ENCODE measurements at regions not wholly inside any gene's neighbourhood (a gene's known extent, or its start where the extent isn't known, plus 50 kb on each side); places are given as distances from the start of the nearest gene placed in this dataset.

DNA sequence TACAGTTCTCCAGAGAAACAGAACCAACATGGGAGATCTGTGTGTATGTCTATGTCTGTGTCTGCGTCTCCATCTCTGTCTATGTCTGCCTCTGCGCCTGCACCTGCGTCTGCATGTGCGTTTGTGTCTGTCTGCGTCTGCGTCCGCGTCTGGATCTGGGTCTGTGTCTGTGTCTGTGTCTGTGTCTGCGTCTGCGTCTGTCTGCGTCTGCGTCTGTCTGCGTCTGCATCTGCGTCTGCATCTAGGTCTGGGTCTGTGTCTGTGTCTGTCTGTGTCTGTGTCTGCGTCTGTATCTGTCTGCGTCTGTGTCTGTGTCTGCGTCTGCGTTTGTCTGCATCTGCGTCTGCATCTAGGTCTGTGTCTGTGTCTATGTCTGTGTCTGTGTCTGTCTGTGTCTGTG is 53.1 kb upstream of the SLC22A11 start:
- no peak for DNase-seq

DNA sequence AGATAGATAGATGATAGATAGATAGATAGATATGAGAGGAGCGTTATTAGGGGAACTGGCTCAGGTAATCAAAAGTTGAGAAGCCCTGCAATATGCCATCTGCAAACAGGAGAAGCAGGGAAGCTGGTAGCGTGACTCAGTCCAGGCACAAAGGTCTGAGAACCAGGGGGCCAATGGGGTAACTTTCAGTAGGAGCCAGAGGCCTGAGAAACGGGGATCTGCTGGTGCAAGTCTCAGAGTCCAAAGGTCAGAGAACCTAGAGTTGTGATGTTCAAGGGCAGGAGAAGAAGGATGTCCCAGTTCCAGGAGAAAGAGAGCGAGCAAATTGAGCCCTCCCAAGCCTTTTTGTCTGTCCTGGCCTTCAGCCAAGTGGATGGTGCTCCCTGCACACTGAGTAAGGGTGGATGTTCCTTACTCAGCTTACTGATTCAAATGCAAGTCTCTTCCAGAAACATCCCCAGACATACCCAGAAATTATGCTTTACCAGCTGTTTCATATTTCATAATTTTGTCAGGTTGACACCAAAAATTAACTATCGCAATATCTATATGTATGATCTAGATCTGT is 52.5 kb upstream of the SLC22A11 start:
- no peak for DNase-seq

DNA sequence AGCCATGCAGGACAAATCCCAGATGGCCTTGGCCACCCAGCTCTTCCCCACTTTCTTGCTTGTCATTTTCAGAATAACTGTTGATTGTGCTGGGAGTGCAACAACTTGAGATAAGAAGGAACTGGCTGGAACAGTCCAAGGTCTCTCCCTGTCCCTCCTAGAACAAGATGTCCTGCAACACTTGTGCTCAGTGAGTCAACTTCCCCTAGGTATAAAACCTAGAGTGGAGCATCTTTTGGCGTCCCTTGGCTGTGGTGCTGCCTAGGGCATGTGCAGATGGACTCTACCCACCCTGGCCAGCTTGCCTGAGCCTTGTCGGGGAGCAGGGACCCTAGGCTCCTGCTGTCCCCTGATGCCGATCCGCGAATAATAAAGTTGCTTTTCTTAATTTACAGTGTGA is 50.7 kb upstream of the SLC22A11 start:
- no peak for DNase-seq

Measured in CD4-positive, alpha-beta T cell treated with Interleukin-4 for 4 hours (primary cell).